ENCODE measurements at regions not wholly inside any gene's neighbourhood (a gene's known extent, or its start where the extent isn't known, plus 50 kb on each side); places are given as distances from the start of the nearest gene placed in this dataset.

DNA sequence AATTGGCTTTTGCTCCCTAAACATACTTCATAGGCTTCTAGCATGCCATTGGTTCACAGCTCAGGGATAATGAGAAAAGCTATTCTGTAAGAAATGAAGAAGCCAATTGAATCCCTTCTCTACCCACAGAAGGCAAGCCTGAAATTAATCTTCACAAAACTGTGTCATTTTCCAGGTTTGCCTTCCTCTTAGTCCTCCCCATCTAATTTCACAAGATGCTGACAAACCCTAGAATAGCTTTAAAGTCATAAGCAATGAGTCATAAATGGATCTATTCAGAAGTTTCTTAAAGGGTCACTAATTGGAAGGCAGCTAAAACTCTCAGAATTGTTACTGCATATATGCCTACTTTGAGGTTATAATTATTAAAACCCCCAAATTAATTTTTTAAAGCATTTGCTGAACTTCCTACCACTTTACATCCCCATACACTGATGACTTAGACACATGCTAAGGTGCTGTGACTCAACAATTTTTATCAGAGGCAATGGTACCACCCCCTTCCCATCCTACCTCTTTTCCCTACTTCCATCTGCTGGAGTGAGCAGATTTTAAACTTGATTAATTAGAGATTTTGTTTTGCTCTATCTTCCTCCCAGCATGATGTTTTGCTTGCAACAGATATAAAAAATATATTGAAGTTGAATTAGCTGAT lies 51.3 kb upstream of the NABP1 start:
- peak; percentile 78 for DNase-seq
- Histone ChIP-seq H3K27me3 (ENCODE audit: low read length) (no peaks in the 10 kb centered on the region), H3K4me2 (ENCODE audit: low read length) (peak overlapping the region; percentile 33), H3K9me3 (ENCODE audit: low read length) (no peaks in the 10 kb centered on the region), H3K9ac (ENCODE audit: low read length) (no peak overlapping the region), H3K27ac (ENCODE audit: low read length) (peak overlapping the region; percentile 47), H3K4me3 (ENCODE audit: low read length) (no peak overlapping the region), H4K20me1 (ENCODE audit: low read length) (no peaks in the 10 kb centered on the region), H2AFZ (ENCODE audit: low read length) (no peak overlapping the region), H3K36me3 (ENCODE audit: low read depth, low read length) (no peaks in the 10 kb centered on the region), H3K79me2 (ENCODE audit: low read length) (no peaks in the 10 kb centered on the region), H3K4me1 (ENCODE audit: insufficient read depth, low read length) (peaks cover 51% of the 10 kb centered on the region), H3K9me2 (replicated peaks; ENCODE audit: low read length) (no peaks in the 10 kb centered on the region), H3F3A (ENCODE audit: low read length, unreplicated experiment) (no peaks in the 10 kb centered on the region)
- intact Hi-C loops (cut with micrococcal nuclease) = no loop called here
- POLR2A ChIA-PET (ENCODE audit: unreplicated experiment) = interaction anchor here (1.1 kb wide), 1 partner anchor 51 kb away, joined by 4 read pairs; the partner anchor contains the start of gene NABP1
- peak; percentile 84 for ATAC-seq
- TF ChIP-seq EZH2phosphoT487 (IDR thresholded peaks at IDR 0.05; ENCODE audit: borderline replicate concordance, low read length) (no peak), EZH2 (IDR thresholded peaks at IDR 0.05; ENCODE audit: low read length, unreplicated experiment) (no peak)
- TF ChIP-seq, protein P1, sequence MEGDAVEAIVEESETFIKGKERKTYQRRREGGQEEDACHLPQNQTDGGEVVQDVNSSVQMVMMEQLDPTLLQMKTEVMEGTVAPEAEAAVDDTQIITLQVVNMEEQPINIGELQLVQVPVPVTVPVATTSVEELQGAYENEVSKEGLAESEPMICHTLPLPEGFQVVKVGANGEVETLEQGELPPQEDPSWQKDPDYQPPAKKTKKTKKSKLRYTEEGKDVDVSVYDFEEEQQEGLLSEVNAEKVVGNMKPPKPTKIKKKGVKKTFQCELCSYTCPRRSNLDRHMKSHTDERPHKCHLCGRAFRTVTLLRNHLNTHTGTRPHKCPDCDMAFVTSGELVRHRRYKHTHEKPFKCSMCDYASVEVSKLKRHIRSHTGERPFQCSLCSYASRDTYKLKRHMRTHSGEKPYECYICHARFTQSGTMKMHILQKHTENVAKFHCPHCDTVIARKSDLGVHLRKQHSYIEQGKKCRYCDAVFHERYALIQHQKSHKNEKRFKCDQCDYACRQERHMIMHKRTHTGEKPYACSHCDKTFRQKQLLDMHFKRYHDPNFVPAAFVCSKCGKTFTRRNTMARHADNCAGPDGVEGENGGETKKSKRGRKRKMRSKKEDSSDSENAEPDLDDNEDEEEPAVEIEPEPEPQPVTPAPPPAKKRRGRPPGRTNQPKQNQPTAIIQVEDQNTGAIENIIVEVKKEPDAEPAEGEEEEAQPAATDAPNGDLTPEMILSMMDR (conservative IDR thresholded peaks at IDR 0.05; ENCODE audit: low read depth, low read length) = no peak
- CTCF ChIA-PET = no interaction called here
- BruUV-seq (replicated peaks) = no TSS peak

DNA sequence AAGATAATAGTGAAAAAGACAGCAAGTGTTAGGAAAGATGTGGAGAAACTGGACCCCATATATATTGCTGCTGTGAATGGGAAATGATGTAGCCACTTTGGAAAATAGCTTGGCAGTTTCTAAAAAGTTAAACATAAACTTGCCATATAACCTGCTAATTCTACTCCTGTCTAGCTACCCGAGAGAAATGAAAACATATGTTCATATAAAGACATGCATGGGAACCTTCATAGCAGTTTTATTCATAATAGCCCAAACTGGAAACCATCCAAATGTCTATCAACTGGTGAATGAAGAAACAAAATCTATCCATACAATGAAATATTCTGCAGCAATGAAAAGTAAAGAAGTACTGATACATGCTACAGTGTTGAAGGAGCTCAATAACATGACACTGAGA lies 50.4 kb upstream of the NABP1 start:
- H3K27me3 ChIP-seq (ENCODE audit: low read length) = no peaks in the 10 kb centered on the region
- no peak overlapping the region for H3K4me2 ChIP-seq (ENCODE audit: low read length)
- TF ChIP-seq, protein P1 (conservative IDR thresholded peaks at IDR 0.05; ENCODE audit: low read depth, low read length) = no peak
- TF ChIP-seq EZH2 (IDR thresholded peaks at IDR 0.05; ENCODE audit: low read length, unreplicated experiment) (no peak), EZH2phosphoT487 (IDR thresholded peaks at IDR 0.05; ENCODE audit: borderline replicate concordance, low read length) (no peak)
- no peak for DNase-seq
- no TSS peak for BruUV-seq (replicated peaks)
- H4K20me1 ChIP-seq (ENCODE audit: low read length) = no peaks in the 10 kb centered on the region
- no peaks in the 10 kb centered on the region for H3K9me2 ChIP-seq (replicated peaks; ENCODE audit: low read length)
- H3K79me2 ChIP-seq (ENCODE audit: low read length) = no peaks in the 10 kb centered on the region
- CTCF ChIA-PET = no interaction called here
- no peaks in the 10 kb centered on the region for H3F3A ChIP-seq (ENCODE audit: low read length, unreplicated experiment)
- ATAC-seq = no peak
- no peak overlapping the region for H2AFZ ChIP-seq (ENCODE audit: low read length)
- H3K27ac ChIP-seq (ENCODE audit: low read length) = no peak overlapping the region
- intact Hi-C loops (cut with micrococcal nuclease) = no loop called here
- no peak overlapping the region for H3K4me3 ChIP-seq (ENCODE audit: low read length)
- no peaks in the 10 kb centered on the region for H3K9me3 ChIP-seq (ENCODE audit: low read length)
- H3K9ac ChIP-seq (ENCODE audit: low read length) = no peak overlapping the region
- no peaks in the 10 kb centered on the region for H3K36me3 ChIP-seq (ENCODE audit: low read depth, low read length)
- peaks cover 54% of the 10 kb centered on the region for H3K4me1 ChIP-seq (ENCODE audit: insufficient read depth, low read length)
- POLR2A ChIA-PET (ENCODE audit: unreplicated experiment) = no interaction called here
